NCI-H187 treated with DMSO at 0.1 percent for 48 hours (cell line): ENCODE measurements at regions not wholly inside any gene's neighbourhood (a gene's known extent, or its start where the extent isn't known, plus 50 kb on each side); places are given as distances from the start of the nearest gene placed in this dataset.
"Not testable (repeated sequence)": the region's sequence is repeated elsewhere in the genome, so short reads cannot be mapped to it uniquely, and the experiment has no call there.

Experiments used
- DNase-seq: peaks from one replicate; lab custom pipeline; 2025; lab: John Stamatoyannopoulos, UW

GRCh38 chr10:64576497-64576896 lies 1055.3 kb downstream of the REEP3 start:
- DNase-seq, result no peak

DNA sequence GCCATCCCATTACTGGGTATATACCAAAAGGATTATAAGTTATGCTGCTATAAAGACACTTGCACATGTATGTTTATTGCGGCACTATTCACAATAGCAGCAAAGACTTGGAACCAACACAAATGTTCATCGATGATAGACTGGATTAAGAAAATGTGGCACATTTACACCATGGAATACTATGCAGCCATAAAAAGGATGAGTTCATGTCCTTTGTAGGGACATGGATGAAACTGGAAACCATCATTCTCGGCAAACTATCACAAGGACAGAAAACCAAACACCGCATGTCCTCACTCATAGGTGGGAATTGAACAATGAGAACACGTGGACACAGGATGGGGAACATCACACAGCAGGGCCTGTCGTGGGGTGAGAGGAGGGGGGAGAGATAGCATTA lies 1057.6 kb downstream of the REEP3 start:
- not testable (repeated sequence) for DNase-seq

- DNase-seq, result no peak
Observed at GRCh38 chr10:64586934-64587503, 1065.8 kb downstream of the REEP3 start.

GRCh38 chr10:64594072-64594471 lies 1072.9 kb downstream of the REEP3 start:
- no peak for DNase-seq

DNA sequence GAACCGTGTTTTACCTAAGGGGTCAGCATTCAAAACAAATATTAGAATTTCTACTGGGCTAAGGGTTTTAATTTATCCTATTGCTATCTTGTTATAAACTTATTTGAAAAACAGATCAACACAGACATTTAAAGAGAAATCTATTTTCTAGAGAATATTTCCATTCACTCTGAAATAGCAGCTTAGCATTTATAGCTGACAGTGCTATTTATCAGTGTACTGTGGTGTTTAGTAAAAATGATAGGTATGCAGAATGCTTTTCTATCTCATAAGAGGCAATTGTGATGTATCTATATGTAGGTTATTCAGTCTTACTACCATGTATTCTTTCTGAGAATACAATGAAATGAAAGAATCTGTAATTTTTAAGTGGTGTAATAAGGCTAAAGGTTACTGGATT lies 1077.4 kb downstream of the REEP3 start:
- DNase-seq, result no peak

DNA sequence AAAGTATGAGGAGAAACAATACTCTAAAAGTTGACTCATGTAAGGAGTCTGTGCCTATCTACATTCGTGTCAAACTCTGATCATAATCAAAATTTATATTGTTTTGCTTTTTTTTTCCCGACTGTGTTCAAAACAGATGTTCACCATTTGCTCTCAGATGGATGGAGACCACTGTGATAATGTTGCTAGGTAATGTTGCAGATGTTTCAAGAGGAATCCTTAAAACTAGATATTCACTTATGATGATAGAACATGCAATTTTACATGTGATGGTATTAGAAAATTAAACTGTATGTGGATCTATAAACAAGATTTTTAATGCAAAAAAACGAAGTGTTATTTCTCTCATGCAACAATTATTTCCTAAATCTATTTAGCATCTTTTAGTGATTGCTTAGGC lies 1080.1 kb downstream of the REEP3 start:
- no peak for DNase-seq

DNA sequence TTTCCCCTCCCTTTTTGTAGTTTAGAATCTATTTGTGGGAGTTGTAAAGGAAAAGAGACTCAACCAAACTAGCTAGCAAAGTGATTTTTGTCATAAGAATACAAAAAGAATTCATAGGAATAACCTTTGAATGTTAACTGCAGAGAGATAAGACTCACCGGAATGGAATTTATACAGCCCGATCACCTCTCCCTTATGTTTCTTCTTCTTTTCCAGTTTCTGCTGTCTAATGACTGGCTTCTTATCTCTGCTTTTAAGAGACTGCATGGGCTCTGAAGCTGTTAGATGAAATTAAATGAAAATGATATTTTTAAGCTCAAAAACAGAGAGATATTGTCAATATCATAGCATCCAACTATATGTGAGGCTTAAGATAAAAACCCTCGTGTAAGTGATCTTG lies 1095.9 kb downstream of the REEP3 start:
- DNase-seq, result no peak

DNA sequence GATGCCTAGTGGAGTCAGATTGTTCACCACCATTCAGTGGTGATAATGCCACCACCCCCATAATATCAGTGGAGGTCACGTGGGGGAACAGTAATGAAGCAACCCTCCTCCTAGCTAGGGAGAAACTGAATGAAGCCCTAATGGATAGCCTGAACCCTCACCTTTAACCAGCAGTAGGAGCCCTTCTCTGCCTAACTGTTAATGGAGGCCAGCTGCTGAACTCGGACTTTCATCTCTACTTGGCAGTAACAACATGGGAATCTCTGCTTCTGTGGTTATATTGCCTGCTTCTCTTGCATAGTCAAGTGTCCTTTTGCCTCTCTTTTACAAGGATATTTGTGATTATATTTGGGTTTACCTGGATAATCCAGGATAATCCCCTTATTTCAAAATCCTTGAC lies 1097.9 kb downstream of the REEP3 start:
- DNase-seq, result no peak

DNA sequence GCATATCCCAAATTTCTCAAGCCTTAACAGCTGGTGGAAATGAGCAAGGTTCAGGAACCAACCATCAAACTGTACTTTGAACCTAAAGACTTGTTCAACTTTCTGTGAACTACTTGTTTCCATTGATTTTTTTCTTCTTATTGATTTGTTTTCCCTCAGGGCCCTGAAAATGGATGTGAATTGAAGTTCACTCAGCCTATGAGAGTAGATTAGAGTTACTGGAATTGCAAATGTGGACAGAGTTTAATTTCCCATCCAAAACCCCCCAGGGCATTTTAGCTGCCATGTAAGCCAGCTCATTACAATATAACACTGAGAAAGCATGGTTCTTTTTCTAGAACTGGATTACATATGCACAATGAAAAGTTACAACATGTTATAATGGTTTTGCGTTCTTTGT lies 1105.7 kb downstream of the REEP3 start:
- no peak for DNase-seq

DNA sequence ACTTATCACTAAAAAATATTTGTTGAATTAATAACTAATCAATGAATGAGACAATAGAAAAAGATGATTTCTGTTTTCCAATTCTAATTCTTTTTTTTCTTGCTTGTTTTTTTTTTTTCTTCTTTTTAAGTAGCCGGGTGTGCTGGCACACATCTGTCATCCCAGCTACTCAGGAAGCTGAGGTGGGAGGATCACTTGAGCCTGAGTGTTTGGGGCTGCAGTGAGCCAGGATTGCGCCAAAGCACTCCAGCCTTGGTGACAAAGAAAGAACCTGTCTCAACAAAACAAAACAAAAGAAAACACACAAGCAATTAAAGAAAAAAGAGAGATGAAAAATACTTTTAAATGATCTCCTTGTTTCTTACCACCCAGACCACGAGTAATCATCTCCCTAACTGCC lies 1109.3 kb downstream of the REEP3 start:
- no peak for DNase-seq

GRCh38 chr10:64635906-64636305 lies 1114.7 kb downstream of the REEP3 start:
- DNase-seq, result no peak

DNA sequence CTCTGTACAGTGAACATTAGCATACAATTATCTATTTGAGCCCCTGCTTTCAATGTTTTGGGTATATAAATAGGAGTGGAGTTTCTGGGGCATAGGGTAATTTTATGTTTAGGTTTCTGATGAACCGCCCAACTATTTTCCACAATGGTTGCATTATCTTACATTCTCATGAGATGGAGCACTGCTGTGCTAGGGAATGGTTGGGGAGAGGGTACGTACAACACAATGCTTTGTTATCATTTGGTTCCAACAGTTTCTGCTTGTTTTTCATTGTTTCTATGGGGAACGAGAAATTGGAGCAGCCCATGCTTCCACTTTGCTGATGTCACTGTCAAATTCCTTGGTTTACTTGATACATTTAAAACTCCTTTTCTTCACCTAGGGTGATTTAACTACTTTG lies 1115.3 kb downstream of the REEP3 start:
- DNase-seq, result no peak

DNA sequence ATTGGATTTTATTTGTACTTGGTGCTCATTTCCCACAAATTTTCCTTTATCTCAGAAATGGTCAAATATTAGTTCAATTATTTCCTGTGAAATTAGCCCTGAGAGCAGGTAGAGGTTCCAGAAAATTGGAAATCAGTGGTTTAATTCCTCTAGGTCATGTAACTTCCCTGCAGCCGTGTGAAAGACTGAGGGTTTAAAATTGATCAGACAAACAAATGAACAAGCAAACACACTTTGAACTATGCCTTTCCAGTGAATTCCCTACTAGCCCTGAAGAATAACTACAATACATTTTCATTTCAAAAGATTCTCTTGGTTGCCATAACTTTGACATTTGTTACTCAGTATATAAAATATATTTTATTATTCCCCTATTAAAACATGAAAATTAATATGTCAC lies 1116.7 kb downstream of the REEP3 start:
- DNase-seq, result no peak

GRCh38 chr10:64648915-64649314 lies 1127.7 kb downstream of the REEP3 start:
- no peak for DNase-seq

- DNase-seq, result no peak
Observed at GRCh38 chr10:64658528-64658927, 1137.3 kb downstream of the REEP3 start.

GRCh38 chr10:64659311-64659710 lies 1138.1 kb downstream of the REEP3 start:
- DNase-seq, result no peak

GRCh38 chr10:64682043-64682442 lies 1160.8 kb downstream of the REEP3 start:
- no peak for DNase-seq

GRCh38 chr10:64690194-64690593 lies 1169.0 kb downstream of the REEP3 start:
- DNase-seq, result no peak

DNA sequence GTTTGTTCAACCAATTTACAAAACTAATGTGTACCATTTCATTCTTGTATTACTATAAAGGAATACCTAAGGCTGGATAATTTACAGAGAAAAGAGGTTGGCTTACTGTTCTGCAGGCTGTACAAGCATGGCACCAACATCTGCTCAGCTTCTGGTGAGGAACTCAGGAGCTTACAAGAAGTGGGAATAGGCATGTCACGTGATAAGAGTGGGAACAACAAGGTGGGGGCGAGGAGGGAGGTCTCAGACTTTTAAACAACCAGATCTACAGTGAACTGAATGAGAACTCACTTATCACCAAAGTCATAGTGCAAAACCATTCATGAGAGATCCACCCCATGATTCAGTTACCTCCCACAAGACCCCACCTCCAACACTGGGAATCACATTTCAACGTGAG lies 1178.0 kb downstream of the REEP3 start:
- DNase-seq, result no peak

DNA sequence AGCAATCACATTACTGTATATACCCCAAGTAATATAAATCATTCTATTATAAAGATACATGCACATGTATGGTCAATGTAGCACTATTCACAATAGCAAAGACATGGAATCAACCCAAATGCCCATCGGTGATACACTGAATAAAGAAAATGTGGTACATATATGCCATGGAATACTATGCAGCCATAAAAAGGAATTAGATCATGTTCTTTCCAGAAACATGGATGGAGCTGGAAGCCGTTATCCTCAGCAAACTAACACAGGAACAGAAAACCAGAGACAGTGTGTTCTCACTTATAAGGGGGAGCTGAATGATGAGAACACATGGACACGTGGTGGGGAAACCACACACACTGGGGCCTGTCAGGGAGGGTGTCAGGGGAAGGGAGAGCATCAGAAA lies 1180.9 kb downstream of the REEP3 start:
- DNase-seq, result not testable (repeated sequence)

DNA sequence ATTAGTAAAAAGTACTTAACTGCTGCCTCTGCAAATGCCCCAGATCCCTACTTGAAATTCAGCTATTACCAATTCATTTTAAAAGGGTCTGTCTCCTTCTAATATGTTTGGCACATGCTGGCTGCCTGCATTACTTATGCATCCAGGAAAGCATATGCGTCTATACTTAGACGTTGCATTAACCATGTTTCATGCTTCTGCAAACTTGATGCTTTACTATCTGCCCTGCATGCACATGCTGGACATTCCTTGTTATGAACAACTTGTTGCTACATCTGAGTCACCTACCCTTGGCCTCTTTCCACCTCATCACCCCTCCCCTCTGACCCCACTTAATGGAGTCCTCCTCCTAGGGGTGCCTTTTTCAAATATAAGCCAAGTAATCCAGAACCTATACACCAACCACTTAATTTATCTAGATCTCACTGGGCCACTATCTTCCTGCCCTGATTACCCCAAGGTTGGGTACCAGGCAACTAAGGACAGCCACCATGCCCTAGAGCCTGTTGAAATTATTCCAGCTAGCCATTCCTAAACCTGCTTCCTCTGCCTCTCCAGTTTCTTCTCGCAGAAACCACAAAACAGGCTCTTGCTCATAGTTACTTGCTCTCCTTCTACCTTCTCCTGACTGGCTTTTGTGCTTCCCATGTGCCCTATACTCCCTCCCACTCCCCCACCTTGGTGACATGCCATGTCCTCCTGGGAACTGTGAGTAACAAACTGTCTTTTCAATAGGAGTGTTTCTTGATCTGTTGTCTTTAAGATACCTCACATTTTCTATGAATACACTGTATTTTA lies 1187.9 kb downstream of the REEP3 start:
- DNase-seq, result no peak

DNA sequence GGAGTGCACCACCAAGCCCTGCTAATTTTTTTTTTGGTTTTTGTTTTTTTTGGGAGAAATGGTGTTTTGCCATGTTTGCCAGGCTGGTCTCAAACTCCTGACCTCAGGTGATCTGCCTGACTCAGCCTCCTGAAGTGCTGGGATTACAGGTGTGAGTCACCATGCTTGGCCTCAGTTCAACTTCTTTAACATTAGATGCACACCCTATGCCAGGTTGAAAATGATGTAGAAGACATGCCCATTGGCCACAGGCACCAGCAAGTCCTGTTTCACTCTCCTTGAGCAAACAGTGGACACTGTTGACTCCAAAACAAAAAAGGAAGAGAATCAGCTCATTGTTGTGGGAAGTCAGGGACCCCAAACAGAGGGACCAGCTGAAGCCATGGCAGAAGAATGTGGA lies 1205.3 kb downstream of the REEP3 start:
- no peak for DNase-seq

DNA sequence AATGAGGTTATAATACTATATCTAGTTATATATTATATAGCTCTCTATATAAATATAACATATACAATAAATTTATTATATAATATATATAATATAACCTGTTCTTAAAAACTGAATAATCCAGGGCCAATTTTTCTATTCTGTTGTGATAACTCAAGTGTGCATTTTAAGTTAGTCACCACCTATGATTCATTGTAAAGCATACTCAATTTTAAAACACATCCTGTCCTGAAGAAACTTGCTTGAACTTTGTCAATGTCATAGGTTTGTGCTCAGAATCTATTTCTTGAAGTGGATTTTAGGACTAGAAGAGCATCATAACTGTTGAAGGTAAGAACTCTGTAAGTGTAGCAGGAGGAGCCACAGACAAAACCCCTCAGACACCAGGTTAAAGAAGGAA lies 1209.8 kb downstream of the REEP3 start:
- no peak for DNase-seq

DNA sequence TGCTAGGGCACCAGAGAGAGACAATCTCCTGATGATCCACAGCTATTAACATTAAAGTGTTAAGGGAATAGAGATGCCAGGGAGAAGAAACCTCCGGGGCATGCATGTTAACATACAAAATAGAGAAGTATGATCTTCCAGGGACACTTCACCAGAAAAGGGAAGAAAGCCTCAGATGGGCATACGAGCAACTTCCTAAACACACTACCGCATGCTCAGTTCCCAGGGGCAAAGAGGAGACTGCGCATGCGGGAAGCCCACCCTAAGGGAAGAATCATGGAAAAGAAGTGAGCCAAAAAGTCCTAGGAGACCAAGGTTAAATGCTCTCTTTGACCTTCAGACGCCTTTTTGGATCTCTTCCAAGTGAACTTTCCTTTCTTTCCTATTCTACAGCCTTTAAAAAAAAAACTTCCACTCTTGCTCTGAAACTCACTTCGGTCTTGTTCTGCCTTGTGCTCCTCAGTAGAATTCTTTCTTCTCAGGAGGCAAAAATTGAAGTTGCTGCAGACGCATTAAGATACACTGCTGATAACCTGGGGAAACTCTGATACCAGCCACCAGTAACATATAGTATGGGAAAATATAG lies 1211.3 kb downstream of the REEP3 start:
- no peak for DNase-seq
